Activated B cell treated with CpG ODN at 0.5 μM for 24 hours (primary cell): ENCODE measurements at regions not wholly inside any gene's neighbourhood (a gene's known extent, or its start where the extent isn't known, plus 50 kb on each side); places are given as distances from the start of the nearest gene placed in this dataset.

Source experiments
- ATAC-seq: fragments of 200-7000 bp; cut with Tn5 transposase; one replicate; pipeline ENCODE4 v1.10.0; 2021; ENCODE audit warnings: low read depth, mild to moderate bottlenecking, moderate library complexity
- CTCF ChIA-PET: fragments of 350-600 bp; sonication (Branson Sonifier 250); formaldehyde crosslinking; loops from one replicate; lab custom pipeline; 2021; ENCODE audit warnings: antibody characterized with exemption; lab: Charles Lee
- POLR2A ChIA-PET: fragments of 350-600 bp; sonication (Branson Sonifier 250); formaldehyde crosslinking; loops from one replicate; lab custom pipeline; 2021; ENCODE audit warnings: antibody characterized with exemption; lab: Charles Lee
- DNase-seq: peaks from one replicate; pipeline ENCODE4 v3.0.0; 2022
- H3K27ac Mint-ChIP-seq: one replicate; pipeline ENCODE4 v1.8.0; 2020; ENCODE audit warnings: mixed read lengths
- H3K27me3 Mint-ChIP-seq: one replicate; pipeline ENCODE4 v1.8.0; 2021; ENCODE audit warnings: mixed read lengths
- H3K36me3 Mint-ChIP-seq: one replicate; pipeline ENCODE4 v1.8.0; 2021; ENCODE audit warnings: low read depth, mixed read lengths
- H3K4me1 Mint-ChIP-seq: one replicate; pipeline ENCODE4 v1.8.0; 2021; ENCODE audit warnings: mixed read lengths
- H3K4me3 Mint-ChIP-seq: one replicate; pipeline ENCODE4 v1.8.0; 2020; ENCODE audit warnings: mild to moderate bottlenecking, mixed read lengths
- H3K9me3 Mint-ChIP-seq: one replicate; pipeline ENCODE4 v1.8.0; 2020; ENCODE audit warnings: mixed read lengths
- intact Hi-C: fragments of 100-400 bp; cut with micrococcal nuclease; formaldehyde crosslinking; loops from one replicate; pipeline ENCODE4 v1.15.1; 2024
- TF ChIP-seq, protein P1 (sequence below): fragments of 200-600 bp; IDR thresholded peaks from one replicate; pipeline ENCODE4 v1.8.0; 2022; ENCODE audit warnings: antibody characterized with exemption, mild to moderate bottlenecking

DNA sequence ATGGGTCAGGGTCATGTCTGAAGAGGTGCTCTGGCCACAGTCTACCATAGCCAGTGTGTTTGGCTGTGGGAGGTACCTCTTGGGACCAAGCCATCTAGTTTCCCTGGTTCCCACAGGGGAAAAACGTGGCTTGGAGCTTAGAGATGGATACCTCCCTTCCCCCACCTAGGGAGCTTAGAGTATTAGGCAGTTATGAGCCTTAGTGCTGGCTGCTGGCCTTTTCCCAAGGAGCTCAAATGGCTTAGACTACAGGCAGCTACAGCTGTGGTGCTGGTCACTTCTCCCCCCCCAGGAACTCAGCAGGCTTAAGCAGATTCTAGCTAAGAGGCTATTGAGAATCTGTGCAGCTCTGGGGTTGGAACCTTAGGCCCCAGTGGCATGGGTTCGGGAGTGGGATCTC, 591.2 kb downstream of the NSUN3 start:
- TF ChIP-seq, protein P1, sequence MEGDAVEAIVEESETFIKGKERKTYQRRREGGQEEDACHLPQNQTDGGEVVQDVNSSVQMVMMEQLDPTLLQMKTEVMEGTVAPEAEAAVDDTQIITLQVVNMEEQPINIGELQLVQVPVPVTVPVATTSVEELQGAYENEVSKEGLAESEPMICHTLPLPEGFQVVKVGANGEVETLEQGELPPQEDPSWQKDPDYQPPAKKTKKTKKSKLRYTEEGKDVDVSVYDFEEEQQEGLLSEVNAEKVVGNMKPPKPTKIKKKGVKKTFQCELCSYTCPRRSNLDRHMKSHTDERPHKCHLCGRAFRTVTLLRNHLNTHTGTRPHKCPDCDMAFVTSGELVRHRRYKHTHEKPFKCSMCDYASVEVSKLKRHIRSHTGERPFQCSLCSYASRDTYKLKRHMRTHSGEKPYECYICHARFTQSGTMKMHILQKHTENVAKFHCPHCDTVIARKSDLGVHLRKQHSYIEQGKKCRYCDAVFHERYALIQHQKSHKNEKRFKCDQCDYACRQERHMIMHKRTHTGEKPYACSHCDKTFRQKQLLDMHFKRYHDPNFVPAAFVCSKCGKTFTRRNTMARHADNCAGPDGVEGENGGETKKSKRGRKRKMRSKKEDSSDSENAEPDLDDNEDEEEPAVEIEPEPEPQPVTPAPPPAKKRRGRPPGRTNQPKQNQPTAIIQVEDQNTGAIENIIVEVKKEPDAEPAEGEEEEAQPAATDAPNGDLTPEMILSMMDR: no peak
- Mint-ChIP-seq H3K27ac (no peak overlapping the region), H3K4me3 (no peak overlapping the region), H3K9me3 (peaks cover 4% of the 10 kb centered on the region), H3K36me3 (no peaks in the 10 kb centered on the region), H3K27me3 (no peaks in the 10 kb centered on the region), H3K4me1 (no peaks in the 10 kb centered on the region)
- intact Hi-C loops: no loop called here
- ChIA-PET CTCF (no interaction called here), POLR2A (no interaction called here)
- no peak for ATAC-seq
- DNase-seq: no peak

DNA sequence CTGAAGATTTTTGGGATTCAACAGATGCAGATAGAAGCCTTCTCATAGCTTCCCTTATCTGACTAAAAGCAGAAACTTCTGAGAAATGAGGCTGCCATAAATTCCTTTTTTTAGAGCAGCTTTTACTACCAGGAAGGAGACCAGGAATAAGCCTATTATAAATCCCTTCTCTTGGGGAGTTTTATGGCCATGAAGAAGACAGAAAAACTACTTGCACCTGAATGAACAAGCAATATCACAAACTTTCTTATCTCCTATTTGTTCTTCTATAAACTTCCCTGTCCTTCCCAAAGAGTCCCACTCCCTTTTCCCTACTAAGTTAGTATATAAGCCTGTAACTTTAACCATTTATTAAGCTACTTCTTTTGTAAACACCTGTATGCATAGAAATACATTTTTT, 603.1 kb downstream of the NSUN3 start:
- Mint-ChIP-seq H3K27ac (no peak overlapping the region), H3K9me3 (peaks cover 2% of the 10 kb centered on the region), H3K4me3 (no peak overlapping the region), H3K27me3 (no peaks in the 10 kb centered on the region), H3K36me3 (no peaks in the 10 kb centered on the region), H3K4me1 (no peaks in the 10 kb centered on the region)
- DNase-seq (no peak), ATAC-seq (no peak)
- TF ChIP-seq, protein P1: no peak
- intact Hi-C loops: no loop called here
- ChIA-PET CTCF (no interaction called here), POLR2A (no interaction called here)

DNA sequence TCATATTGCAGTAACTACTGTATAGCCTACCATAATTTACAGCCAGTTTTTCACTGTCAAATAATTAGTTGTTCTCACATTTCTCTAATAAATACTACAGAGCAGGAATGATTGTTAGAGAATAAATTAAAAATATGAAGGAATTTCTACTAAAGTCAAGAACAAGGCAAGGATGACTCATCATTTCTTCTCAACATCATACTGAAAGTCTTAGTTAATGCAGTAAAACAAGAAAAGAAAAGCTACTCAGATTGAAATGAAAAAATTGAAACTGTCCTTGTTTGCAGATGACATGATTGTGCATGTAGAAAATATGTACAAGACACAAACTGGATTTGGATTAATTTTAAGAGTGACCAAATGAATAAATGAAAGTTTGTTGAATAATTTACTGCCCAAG, 608.2 kb downstream of the NSUN3 start:
- Mint-ChIP-seq H3K9me3 (no peaks in the 10 kb centered on the region), H3K4me1 (no peaks in the 10 kb centered on the region), H3K36me3 (no peaks in the 10 kb centered on the region), H3K4me3 (no peak overlapping the region), H3K27me3 (no peaks in the 10 kb centered on the region), H3K27ac (no peak overlapping the region)
- TF ChIP-seq, protein P1: no peak
- intact Hi-C loops: no loop called here
- ChIA-PET POLR2A (no interaction called here), CTCF (no interaction called here)
- DNase-seq (no peak), ATAC-seq (no peak)

DNA sequence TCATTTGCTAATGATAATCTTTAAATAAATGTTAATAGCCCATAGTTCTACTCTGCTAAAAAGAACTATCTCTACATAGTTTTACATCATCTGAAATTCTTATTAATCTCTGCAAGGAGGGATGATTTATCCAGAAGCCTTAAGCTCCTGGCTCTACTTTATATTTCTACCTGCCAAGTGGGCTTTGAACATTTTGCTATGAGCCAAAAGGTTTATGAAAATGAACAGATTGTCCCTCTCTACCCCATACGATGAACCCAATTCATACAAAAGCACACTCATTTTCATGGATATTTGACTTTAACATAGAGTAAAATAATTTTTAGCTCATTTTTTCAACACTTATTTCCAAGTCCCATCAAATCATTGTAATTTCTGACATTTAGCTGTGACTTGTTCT, 611.0 kb downstream of the NSUN3 start:
- H3K9me3 Mint-ChIP-seq: peaks cover 8% of the 10 kb centered on the region
- no peak overlapping the region for H3K4me3 Mint-ChIP-seq
- ATAC-seq (no peak), DNase-seq (no peak)
- POLR2A ChIA-PET: no interaction called here
- no peaks in the 10 kb centered on the region for H3K4me1 Mint-ChIP-seq
- TF ChIP-seq, protein P1: no peak
- H3K36me3 Mint-ChIP-seq: no peaks in the 10 kb centered on the region
- H3K27me3 Mint-ChIP-seq: no peaks in the 10 kb centered on the region
- intact Hi-C loops: no loop called here
- no peak overlapping the region for H3K27ac Mint-ChIP-seq
- CTCF ChIA-PET: no interaction called here

DNA sequence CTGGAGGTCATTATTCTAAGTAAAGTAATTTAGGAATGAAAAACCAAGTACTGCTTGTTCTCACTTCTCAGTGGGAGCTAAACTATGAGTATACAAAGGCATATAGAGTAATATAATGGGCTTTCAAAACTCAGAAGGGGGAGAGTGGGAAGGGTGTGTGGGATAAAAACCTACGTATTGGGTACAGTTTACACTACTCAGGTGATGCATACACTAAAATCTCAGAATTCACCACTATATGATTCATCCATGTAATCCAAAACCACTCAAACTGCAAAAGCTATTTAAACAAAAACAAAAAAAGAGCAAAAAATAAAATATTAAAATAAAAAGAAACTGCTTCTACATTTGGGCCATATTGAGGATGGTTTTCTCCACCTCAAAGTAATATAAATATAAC, 623.3 kb downstream of the NSUN3 start:
- no peaks in the 10 kb centered on the region for H3K27me3 Mint-ChIP-seq
- TF ChIP-seq, protein P1: no peak
- no peaks in the 10 kb centered on the region for H3K4me1 Mint-ChIP-seq
- no peak overlapping the region for H3K4me3 Mint-ChIP-seq
- H3K36me3 Mint-ChIP-seq: no peaks in the 10 kb centered on the region
- H3K9me3 Mint-ChIP-seq: peaks cover 27% of the 10 kb centered on the region
- no peak for ATAC-seq
- H3K27ac Mint-ChIP-seq: no peak overlapping the region
- ChIA-PET POLR2A (no interaction called here), CTCF (no interaction called here)
- intact Hi-C loops: no loop called here
- no peak for DNase-seq
